Activated B cell treated with CpG ODN at 0.5 μM for 24 hours (primary cell): ENCODE measurements at regions not wholly inside any gene's neighbourhood (a gene's known extent, or its start where the extent isn't known, plus 50 kb on each side); places are given as distances from the start of the nearest gene placed in this dataset.
"Not testable (repeated sequence)": the region's sequence is repeated elsewhere in the genome, so short reads cannot be mapped to it uniquely, and the experiment has no call there.

ENCODE experiments used
- ATAC-seq: fragments of 200-7000 bp; cut with Tn5 transposase; one replicate; pipeline ENCODE4 v1.10.0; 2021; ENCODE audit warnings: low read depth, mild to moderate bottlenecking, moderate library complexity
- CTCF ChIA-PET: fragments of 350-600 bp; sonication (Branson Sonifier 250); formaldehyde crosslinking; loops from one replicate; lab custom pipeline; 2021; ENCODE audit warnings: antibody characterized with exemption; lab: Charles Lee
- POLR2A ChIA-PET: fragments of 350-600 bp; sonication (Branson Sonifier 250); formaldehyde crosslinking; loops from one replicate; lab custom pipeline; 2021; ENCODE audit warnings: antibody characterized with exemption; lab: Charles Lee
- DNase-seq: peaks from one replicate; pipeline ENCODE4 v3.0.0; 2022
- H3K27ac Mint-ChIP-seq: one replicate; pipeline ENCODE4 v1.8.0; 2020; ENCODE audit warnings: mixed read lengths
- H3K27me3 Mint-ChIP-seq: one replicate; pipeline ENCODE4 v1.8.0; 2021; ENCODE audit warnings: mixed read lengths
- H3K36me3 Mint-ChIP-seq: one replicate; pipeline ENCODE4 v1.8.0; 2021; ENCODE audit warnings: low read depth, mixed read lengths
- H3K4me1 Mint-ChIP-seq: one replicate; pipeline ENCODE4 v1.8.0; 2021; ENCODE audit warnings: mixed read lengths
- H3K4me3 Mint-ChIP-seq: one replicate; pipeline ENCODE4 v1.8.0; 2020; ENCODE audit warnings: mild to moderate bottlenecking, mixed read lengths
- H3K9me3 Mint-ChIP-seq: one replicate; pipeline ENCODE4 v1.8.0; 2020; ENCODE audit warnings: mixed read lengths
- CTCF ChIP-seq: fragments of 200-600 bp; IDR thresholded peaks from one replicate; pipeline ENCODE4 v1.8.0; 2022; ENCODE audit warnings: antibody characterized with exemption, mild to moderate bottlenecking
- intact Hi-C: fragments of 100-400 bp; cut with micrococcal nuclease; formaldehyde crosslinking; loops from one replicate; pipeline ENCODE4 v1.15.1; 2024

- Mint-ChIP-seq H3K36me3 (no peaks in the 10 kb centered on the region), H3K4me1 (no peaks in the 10 kb centered on the region), H3K9me3 (peaks cover 13% of the 10 kb centered on the region), H3K4me3 (no peak overlapping the region), H3K27ac (no peak overlapping the region), H3K27me3 (peaks cover 2% of the 10 kb centered on the region)
- CTCF ChIA-PET = no interaction called here
- POLR2A ChIA-PET = no interaction called here
- ATAC-seq (no peak), DNase-seq (no peak)
- TF ChIP-seq CTCF = no peak
- intact Hi-C loops = no loop called here
These were observed 276.0 kb downstream of the MAP2K6 start for GRCh38 chr17:69690531-69690930.

- Mint-ChIP-seq H3K36me3 (no peaks in the 10 kb centered on the region), H3K4me1 (no peaks in the 10 kb centered on the region), H3K27me3 (no peaks in the 10 kb centered on the region), H3K9me3 (peaks cover 13% of the 10 kb centered on the region), H3K4me3 (no peak overlapping the region), H3K27ac (no peak overlapping the region)
- DNase-seq (no peak), ATAC-seq (no peak)
- CTCF ChIA-PET = no interaction called here
- no peak for TF ChIP-seq CTCF
- intact Hi-C loops = no loop called here
- POLR2A ChIA-PET = no interaction called here
These were observed 277.7 kb downstream of the MAP2K6 start for GRCh38 chr17:69692171-69692570.

- no peak for DNase-seq
- TF ChIP-seq CTCF = no peak
- POLR2A ChIA-PET = no interaction called here
- Mint-ChIP-seq H3K4me3 (no peak overlapping the region), H3K9me3 (peaks cover 27% of the 10 kb centered on the region), H3K27me3 (no peaks in the 10 kb centered on the region), H3K27ac (no peak overlapping the region), H3K36me3 (peaks cover 2% of the 10 kb centered on the region), H3K4me1 (no peaks in the 10 kb centered on the region)
- CTCF ChIA-PET = no interaction called here
- ATAC-seq = no peak
- intact Hi-C loops = no loop called here
These were observed 281.1 kb downstream of the MAP2K6 start for GRCh38 chr17:69695646-69696045.

GRCh38 chr17:69696650-69697049, 282.2 kb downstream of the MAP2K6 start:
- ChIA-PET POLR2A (no interaction called here), CTCF (no interaction called here)
- H3K36me3 Mint-ChIP-seq = peaks cover 2% of the 10 kb centered on the region
- no peak for TF ChIP-seq CTCF
- DNase-seq (no peak), ATAC-seq (no peak)
- no peak overlapping the region for H3K4me3 Mint-ChIP-seq
- no peaks in the 10 kb centered on the region for H3K27me3 Mint-ChIP-seq
- intact Hi-C loops = no loop called here
- peaks cover 27% of the 10 kb centered on the region for H3K9me3 Mint-ChIP-seq
- no peak overlapping the region for H3K27ac Mint-ChIP-seq
- H3K4me1 Mint-ChIP-seq = no peaks in the 10 kb centered on the region

GRCh38 chr17:69698352-69698751, 283.9 kb downstream of the MAP2K6 start:
- intact Hi-C loops, H3K27ac Mint-ChIP-seq, H3K27me3 Mint-ChIP-seq, DNase-seq, CTCF ChIA-PET, H3K4me1 Mint-ChIP-seq, POLR2A ChIA-PET, ATAC-seq, H3K4me3 Mint-ChIP-seq, H3K36me3 Mint-ChIP-seq: not testable (repeated sequence)
- H3K9me3 Mint-ChIP-seq = peaks cover 27% of the 10 kb centered on the region

GRCh38 chr17:69702078-69702477, 287.6 kb downstream of the MAP2K6 start:
- Mint-ChIP-seq H3K4me3 (no peak overlapping the region), H3K36me3 (peaks cover 2% of the 10 kb centered on the region), H3K4me1 (peaks cover 10% of the 10 kb centered on the region), H3K27ac (no peak overlapping the region), H3K27me3 (peaks cover 3% of the 10 kb centered on the region), H3K9me3 (peaks cover 26% of the 10 kb centered on the region)
- ATAC-seq = no peak
- DNase-seq = no peak
- POLR2A ChIA-PET = no interaction called here
- CTCF ChIA-PET = no interaction called here
- intact Hi-C loops = no loop called here
- TF ChIP-seq CTCF = no peak
